SK-N-SH treated with all-trans-retinoic acid at 6 μM for 48 hours (cell line): ENCODE measurements at regions not wholly inside any gene's neighbourhood (a gene's known extent, or its start where the extent isn't known, plus 50 kb on each side); places are given as distances from the start of the nearest gene placed in this dataset.

Experiments used
- ATAC-seq: fragments of 200-7000 bp; cut with Tn5 transposase; 3 replicates; pipeline ENCODE4 v1.9.1; 2020; ENCODE audit warnings: mild to moderate bottlenecking, moderate library complexity
- ARNTL ChIP-seq: fragments of 450-650 bp; formaldehyde crosslinking; IDR thresholded peaks from 2 replicates; pipeline ENCODE4 v1.5.0; 2020; ENCODE audit warnings: low read depth, mild to moderate bottlenecking, moderate library complexity, borderline replicate concordance
- BACH2 ChIP-seq: fragments of 250-450 bp; sonication (Bioruptor Pico); IDR thresholded peaks from 2 replicates; pipeline ENCODE4 v1.9.0; 2021; ENCODE audit warnings: mild to moderate bottlenecking, borderline replicate concordance
- CSDC2 ChIP-seq: fragments of 250-450 bp; sonication (Bioruptor Pico); IDR thresholded peaks from 2 replicates; pipeline ENCODE4 v1.5.0; 2020; ENCODE audit warnings: mild to moderate bottlenecking, moderate library complexity
- CSRNP3 ChIP-seq: fragments of 250-450 bp; sonication (Bioruptor Pico); IDR thresholded peaks from 2 replicates; pipeline ENCODE4 v1.5.1; 2021; ENCODE audit warnings: mild to moderate bottlenecking, moderate library complexity
- ESRRG ChIP-seq: fragments of 250-450 bp; sonication (Bioruptor Pico); IDR thresholded peaks from 2 replicates; pipeline ENCODE4 v1.6.1; 2021; ENCODE audit warnings: mild to moderate bottlenecking
- GLIS3 ChIP-seq: fragments of 250-450 bp; sonication (Bioruptor Pico); IDR thresholded peaks from 2 replicates; pipeline ENCODE4 v1.5.0; 2020; ENCODE audit warnings: mild to moderate bottlenecking, moderate library complexity
- ISL1 ChIP-seq: fragments of 250-450 bp; sonication (Bioruptor Pico); IDR thresholded peaks from 2 replicates; pipeline ENCODE4 v2.1.2; 2022; ENCODE audit warnings: mild to moderate bottlenecking, moderate library complexity
- OSR1 ChIP-seq: fragments of 250-450 bp; sonication (Bioruptor Pico); IDR thresholded peaks from 2 replicates; pipeline ENCODE4 v1.8.0; 2022; ENCODE audit warnings: moderate library complexity, mild to moderate bottlenecking, inconsistent platforms
- PATZ1 ChIP-seq: fragments of 250-450 bp; sonication (Bioruptor Pico); IDR thresholded peaks from 2 replicates; pipeline ENCODE4 v1.8.0; 2020; ENCODE audit warnings: mild to moderate bottlenecking, moderate library complexity, borderline replicate concordance
- POU6F1 ChIP-seq: fragments of 250-450 bp; sonication (Bioruptor Pico); IDR thresholded peaks from 2 replicates; pipeline ENCODE4 v1.8.0; 2021; ENCODE audit warnings: low read depth, mild to moderate bottlenecking, moderate library complexity, borderline replicate concordance
- PPARA ChIP-seq: fragments of 250-450 bp; sonication (Bioruptor Pico); IDR thresholded peaks from 2 replicates; pipeline ENCODE4 v1.5.0; 2020; ENCODE audit warnings: mild to moderate bottlenecking, borderline replicate concordance
- RARB ChIP-seq: fragments of 250-450 bp; sonication (Bioruptor Pico); IDR thresholded peaks from 2 replicates; pipeline ENCODE4 v1.8.0; 2021; ENCODE audit warnings: mild to moderate bottlenecking, moderate library complexity
- SNAI2 ChIP-seq: fragments of 250-450 bp; sonication (Bioruptor Pico); IDR thresholded peaks from 2 replicates; pipeline ENCODE4 v1.5.0; 2020; ENCODE audit warnings: mild to moderate bottlenecking, moderate library complexity
- TCF4 ChIP-seq: fragments of 250-450 bp; sonication (Bioruptor Pico); IDR thresholded peaks from 2 replicates; pipeline ENCODE4 v1.8.0; 2021; ENCODE audit warnings: mild to moderate bottlenecking, moderate library complexity, borderline replicate concordance
- TOX ChIP-seq: fragments of 250-450 bp; sonication (Bioruptor Pico); IDR thresholded peaks from 2 replicates; pipeline ENCODE4 v1.8.0; 2021; ENCODE audit warnings: mild to moderate bottlenecking, moderate library complexity, borderline replicate concordance
- TSHZ2 ChIP-seq: fragments of 250-450 bp; sonication (Bioruptor Pico); IDR thresholded peaks from 2 replicates; pipeline ENCODE4 v1.5.0; 2020; ENCODE audit warnings: mild to moderate bottlenecking, moderate library complexity
- ZC3H10 ChIP-seq: fragments of 250-450 bp; sonication (Bioruptor Pico); IDR thresholded peaks from 2 replicates; pipeline ENCODE4 v1.5.1; 2021; ENCODE audit warnings: mild to moderate bottlenecking, moderate library complexity
- ZFP3 ChIP-seq: fragments of 250-450 bp; sonication (Bioruptor Pico); IDR thresholded peaks from 2 replicates; pipeline ENCODE4 v1.5.0; 2020; ENCODE audit warnings: mild to moderate bottlenecking, moderate library complexity
- ZFP30 ChIP-seq: fragments of 450-650 bp; formaldehyde crosslinking; IDR thresholded peaks from 2 replicates; pipeline ENCODE4 v1.5.0; 2022; ENCODE audit warnings: mild to moderate bottlenecking, moderate library complexity
- ZNF565 ChIP-seq: fragments of 450-650 bp; formaldehyde crosslinking; conservative IDR thresholded peaks from 2 replicates; pipeline ENCODE4 v1.5.0; 2020; ENCODE audit warnings: low read depth, mild to moderate bottlenecking, moderate library complexity
- ZNF70 ChIP-seq: fragments of 450-650 bp; formaldehyde crosslinking; IDR thresholded peaks from 2 replicates; pipeline ENCODE4 v1.5.0; 2020; ENCODE audit warnings: mild to moderate bottlenecking, moderate library complexity
- ZNF8 ChIP-seq: fragments of 450-650 bp; formaldehyde crosslinking; IDR thresholded peaks from 2 replicates; pipeline ENCODE4 v1.5.0; 2020; ENCODE audit warnings: mild to moderate bottlenecking, moderate library complexity

- ATAC-seq: no peak
- no peak for TF ChIP-seq ZFP3 (CRISPR knock-in tag)
- TF ChIP-seq TSHZ2 (CRISPR knock-in tag): no peak
- no peak for TF ChIP-seq CSDC2 (CRISPR knock-in tag)
- TF ChIP-seq TCF4: no peak
- TF ChIP-seq POU6F1 (CRISPR knock-in tag): no peak
- TF ChIP-seq ZC3H10: no peak
- no peak for TF ChIP-seq TOX (CRISPR knock-in tag)
- TF ChIP-seq GLIS3 (CRISPR knock-in tag): no peak
- no peak for TF ChIP-seq OSR1
- no peak for TF ChIP-seq ARNTL (CRISPR knock-in tag)
- no peak for TF ChIP-seq ISL1 (CRISPR knock-in tag)
- no peak for TF ChIP-seq BACH2 (CRISPR knock-in tag)
- no peak for TF ChIP-seq ESRRG (CRISPR knock-in tag)
- no peak for TF ChIP-seq ZNF8 (CRISPR knock-in tag)
- no peak for TF ChIP-seq SNAI2
- TF ChIP-seq ZNF70 (CRISPR knock-in tag): no peak
- TF ChIP-seq PATZ1: no peak
- TF ChIP-seq ZFP30 (CRISPR knock-in tag): no peak
- no peak for TF ChIP-seq RARB (CRISPR knock-in tag)
- no peak for TF ChIP-seq PPARA (CRISPR knock-in tag)
Measured at GRCh38 chr4:27198246-27198645, 337.6 kb downstream of the STIM2 start.

- ATAC-seq: no peak
Measured at GRCh38 chr4:27198971-27199370, 338.3 kb downstream of the STIM2 start.

GRCh38 chr4:27206009-27206408, 345.4 kb downstream of the STIM2 start:
- no peak for TF ChIP-seq OSR1
- no peak for TF ChIP-seq ZFP3 (CRISPR knock-in tag)
- no peak for TF ChIP-seq ZFP30 (CRISPR knock-in tag)
- no peak for TF ChIP-seq ZC3H10
- TF ChIP-seq ZNF565 (CRISPR knock-in tag): no peak
- TF ChIP-seq ISL1 (CRISPR knock-in tag): no peak
- no peak for TF ChIP-seq PPARA (CRISPR knock-in tag)
- TF ChIP-seq PATZ1: no peak
- no peak for TF ChIP-seq ZNF70 (CRISPR knock-in tag)
- no peak for TF ChIP-seq POU6F1 (CRISPR knock-in tag)
- no peak for TF ChIP-seq TOX (CRISPR knock-in tag)
- ATAC-seq: no peak

More at GRCh38 chr4:27198971-27199370, 338.3 kb downstream of the STIM2 start:
- TF ChIP-seq ARNTL (CRISPR knock-in tag): no peak
- TF ChIP-seq ZC3H10: no peak
- no peak for TF ChIP-seq GLIS3 (CRISPR knock-in tag)
- no peak for TF ChIP-seq BACH2 (CRISPR knock-in tag)
- TF ChIP-seq ZNF70 (CRISPR knock-in tag): no peak
- no peak for TF ChIP-seq ESRRG (CRISPR knock-in tag)
- no peak for TF ChIP-seq ZFP30 (CRISPR knock-in tag)
- TF ChIP-seq TOX (CRISPR knock-in tag): no peak
- TF ChIP-seq CSRNP3: no peak
- no peak for TF ChIP-seq SNAI2
- TF ChIP-seq TCF4: no peak
- TF ChIP-seq, all 23 proteins: peak for 0
